ENCODE measurements at regions not wholly inside any gene's neighbourhood (a gene's known extent, or its start where the extent isn't known, plus 50 kb on each side); places are given as distances from the start of the nearest gene placed in this dataset.

DNA sequence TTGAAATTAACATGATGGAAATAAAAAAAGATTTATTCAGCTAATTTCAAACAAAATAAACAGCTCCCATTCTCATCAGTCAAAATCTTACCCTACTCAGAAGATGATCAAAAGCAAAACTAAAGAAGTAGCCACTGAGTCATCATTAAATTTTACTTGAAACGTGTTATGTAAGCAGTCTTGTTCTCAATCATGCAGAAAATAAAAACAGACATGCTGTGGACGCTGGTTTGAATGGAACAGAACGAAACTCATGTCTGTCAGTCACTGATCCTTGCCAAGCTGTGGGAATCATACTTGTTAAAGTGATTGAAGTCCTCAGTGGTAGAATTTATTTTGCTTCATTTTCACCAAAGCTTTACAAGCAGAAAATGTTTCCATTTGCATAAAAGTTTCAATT, 77.2 kb upstream of the TLR3 start:
- TF ChIP-seq, protein P1, sequence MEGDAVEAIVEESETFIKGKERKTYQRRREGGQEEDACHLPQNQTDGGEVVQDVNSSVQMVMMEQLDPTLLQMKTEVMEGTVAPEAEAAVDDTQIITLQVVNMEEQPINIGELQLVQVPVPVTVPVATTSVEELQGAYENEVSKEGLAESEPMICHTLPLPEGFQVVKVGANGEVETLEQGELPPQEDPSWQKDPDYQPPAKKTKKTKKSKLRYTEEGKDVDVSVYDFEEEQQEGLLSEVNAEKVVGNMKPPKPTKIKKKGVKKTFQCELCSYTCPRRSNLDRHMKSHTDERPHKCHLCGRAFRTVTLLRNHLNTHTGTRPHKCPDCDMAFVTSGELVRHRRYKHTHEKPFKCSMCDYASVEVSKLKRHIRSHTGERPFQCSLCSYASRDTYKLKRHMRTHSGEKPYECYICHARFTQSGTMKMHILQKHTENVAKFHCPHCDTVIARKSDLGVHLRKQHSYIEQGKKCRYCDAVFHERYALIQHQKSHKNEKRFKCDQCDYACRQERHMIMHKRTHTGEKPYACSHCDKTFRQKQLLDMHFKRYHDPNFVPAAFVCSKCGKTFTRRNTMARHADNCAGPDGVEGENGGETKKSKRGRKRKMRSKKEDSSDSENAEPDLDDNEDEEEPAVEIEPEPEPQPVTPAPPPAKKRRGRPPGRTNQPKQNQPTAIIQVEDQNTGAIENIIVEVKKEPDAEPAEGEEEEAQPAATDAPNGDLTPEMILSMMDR (IDR thresholded peaks at IDR 0.05; ENCODE audit: low read depth, low read length), result no peak
- TF ChIP-seq EZH2phosphoT487 (IDR thresholded peaks at IDR 0.05; ENCODE audit: low read depth), result no peak
